DOHH2 (cell line): ENCODE measurements at regions not wholly inside any gene's neighbourhood (a gene's known extent, or its start where the extent isn't known, plus 50 kb on each side); places are given as distances from the start of the nearest gene placed in this dataset.

ENCODE experiments used
- CTCF ChIP-seq: fragments of 200-600 bp; sonication (generic); IDR thresholded peaks from one replicate; pipeline ENCODE4 v1.5.1; 2014; ENCODE audit warnings: antibody characterized with exemption, mild to moderate bottlenecking, low read depth, low read length; ENCODE audit not compliant: poor library complexity, severe bottlenecking
- EZH2phosphoT487 ChIP-seq: fragments of 200-600 bp; sonication (generic); IDR thresholded peaks from 2 replicates; pipeline ENCODE4 v1.6.1; 2017; ENCODE audit warnings: borderline replicate concordance, mild to moderate bottlenecking, antibody characterized with exemption, low read length, moderate library complexity, mixed read lengths

DNA sequence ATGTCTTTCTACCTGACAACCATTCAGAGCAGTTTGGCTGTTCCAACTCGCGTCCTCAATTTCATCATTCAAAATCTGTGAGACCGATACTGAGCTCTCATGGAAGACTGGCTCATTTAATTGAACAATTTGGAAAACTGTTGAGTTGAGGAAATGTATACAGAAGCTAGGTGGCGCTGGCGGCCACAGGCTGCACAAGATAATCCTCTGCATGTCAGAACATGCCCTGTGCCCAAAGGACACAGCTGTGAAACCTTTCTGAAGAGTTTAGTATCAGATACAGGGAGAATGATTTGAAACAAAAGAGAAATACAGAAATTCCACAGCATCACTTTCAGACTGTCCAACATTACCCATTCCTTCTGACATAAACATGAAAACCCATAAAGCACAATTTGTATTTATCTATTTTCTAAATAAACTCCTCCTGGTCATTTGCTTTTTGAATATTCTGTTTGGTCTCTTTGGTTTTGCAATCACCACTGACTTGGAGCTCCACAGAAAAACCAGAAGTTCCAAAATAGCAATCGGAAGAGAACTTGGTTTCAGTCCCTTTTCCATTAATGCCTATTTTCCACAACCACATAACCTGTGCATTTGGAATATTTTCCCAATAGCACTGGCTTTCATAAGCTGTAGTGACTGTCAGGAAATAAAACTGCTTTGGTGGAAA is 192.8 kb downstream of the MAP2K6 start:
- peak; percentile 93 for TF ChIP-seq CTCF
- TF ChIP-seq EZH2phosphoT487, result no peak
